NCI-H226 (cell line): ENCODE measurements at regions not wholly inside any gene's neighbourhood (a gene's known extent, or its start where the extent isn't known, plus 50 kb on each side); places are given as distances from the start of the nearest gene placed in this dataset.
"Not testable (repeated sequence)": the region's sequence is repeated elsewhere in the genome, so short reads cannot be mapped to it uniquely, and the experiment has no call there.

Experiments
- DNase-seq: peaks from one replicate; pipeline ENCODE4 v3.0.0-alpha.2; 2015

DNA sequence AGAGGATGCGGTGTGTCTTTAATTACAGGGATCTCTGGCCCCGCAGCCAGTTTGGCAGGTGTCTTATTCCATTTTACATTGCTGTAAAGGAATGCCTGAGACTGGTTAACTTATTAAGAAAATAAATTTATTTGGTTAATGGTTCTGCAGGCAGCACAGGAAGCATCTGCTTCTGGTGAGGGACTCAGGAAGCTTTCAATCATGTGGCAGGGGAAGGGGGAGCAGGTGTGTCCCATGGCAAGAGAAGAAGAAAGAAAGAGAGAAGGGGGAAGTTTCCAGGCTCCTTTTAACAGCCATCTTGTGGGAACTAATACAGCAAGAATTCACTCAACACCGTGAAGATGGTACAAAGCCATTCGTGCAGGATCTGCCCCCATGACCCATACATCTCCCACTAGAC, 128.0 kb upstream of the CRBN start:
- DNase-seq, result no peak

DNA sequence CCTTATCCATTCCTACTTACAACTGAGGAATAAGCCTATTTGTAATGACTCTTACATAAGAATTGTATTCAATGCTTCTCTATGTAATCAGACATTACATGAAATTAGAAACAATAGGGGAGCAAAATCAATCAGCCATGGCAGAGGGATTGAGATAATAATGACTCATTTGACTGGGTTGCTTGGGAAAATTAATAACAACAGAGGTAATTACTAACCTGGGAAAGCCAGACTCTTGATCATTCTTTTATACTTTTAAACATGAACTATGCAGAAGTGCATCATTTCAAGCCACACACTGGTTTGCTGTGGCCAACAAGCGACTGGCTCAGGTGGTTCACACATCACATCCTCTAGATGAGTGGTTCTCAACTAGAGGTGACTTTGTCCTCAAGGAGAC, 126.3 kb upstream of the CRBN start:
- DNase-seq, result no peak

GRCh38 chr3:3305084-3305483, 125.6 kb upstream of the CRBN start:
- DNase-seq, result no peak

GRCh38 chr3:3303636-3304035, 124.1 kb upstream of the CRBN start:
- no peak for DNase-seq

- no peak for DNase-seq
Observed at GRCh38 chr3:3302964-3303363, 123.5 kb upstream of the CRBN start.

GRCh38 chr3:3301476-3301875, 122.0 kb upstream of the CRBN start:
- no peak for DNase-seq

GRCh38 chr3:3296979-3297381, 117.5 kb upstream of the CRBN start:
- DNase-seq, result no peak

GRCh38 chr3:3295586-3295985, 116.1 kb upstream of the CRBN start:
- DNase-seq, result no peak

DNA sequence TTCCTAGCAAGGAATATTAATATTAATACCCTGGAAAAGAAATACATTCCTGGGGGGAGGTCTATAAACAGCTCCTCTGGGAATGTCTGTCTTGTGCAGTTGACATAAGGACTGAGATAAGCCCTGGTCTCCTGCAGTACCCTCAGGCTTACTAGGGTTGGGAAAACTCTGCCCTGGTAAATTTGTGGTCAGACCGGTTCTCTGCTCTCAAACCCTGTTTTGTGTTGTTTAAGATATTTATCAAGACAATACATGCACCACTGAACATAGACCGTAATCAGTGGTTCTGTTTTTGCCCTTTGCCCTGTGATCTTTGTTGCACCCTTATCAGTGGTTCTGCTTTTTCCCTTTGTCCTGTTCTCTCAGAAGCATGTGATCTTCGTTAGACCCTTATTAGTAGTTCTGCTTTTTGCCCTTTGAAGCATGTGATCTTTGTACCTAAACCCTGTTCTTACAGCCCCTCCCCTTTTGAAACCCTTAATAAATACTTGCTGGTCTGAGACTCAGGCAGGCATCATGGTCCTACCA, 112.3 kb upstream of the CRBN start:
- DNase-seq, result not testable (repeated sequence)

- DNase-seq, result no peak
Observed at GRCh38 chr3:3288255-3288654, 108.8 kb upstream of the CRBN start.

GRCh38 chr3:3286014-3286413, 106.5 kb upstream of the CRBN start:
- no peak for DNase-seq

DNA sequence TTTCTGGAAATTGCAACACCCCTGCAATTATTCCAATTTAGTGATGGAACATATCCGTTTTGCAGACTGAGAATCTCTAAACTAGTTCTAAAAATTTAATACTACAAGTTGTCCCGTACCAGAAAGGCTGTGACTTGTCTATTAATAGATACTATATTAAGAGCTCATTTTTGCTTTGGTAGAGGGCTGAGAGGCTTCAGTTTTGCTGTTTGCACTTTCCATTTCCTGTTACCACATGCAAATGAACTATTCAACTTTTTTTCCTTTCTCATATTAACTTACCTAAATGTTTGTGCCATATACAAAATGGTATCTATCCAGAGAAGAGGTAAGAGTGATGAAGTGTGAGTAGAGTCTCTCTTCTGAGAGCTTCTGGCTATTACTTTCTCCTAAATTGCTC, 101.5 kb upstream of the CRBN start:
- DNase-seq, result no peak

DNA sequence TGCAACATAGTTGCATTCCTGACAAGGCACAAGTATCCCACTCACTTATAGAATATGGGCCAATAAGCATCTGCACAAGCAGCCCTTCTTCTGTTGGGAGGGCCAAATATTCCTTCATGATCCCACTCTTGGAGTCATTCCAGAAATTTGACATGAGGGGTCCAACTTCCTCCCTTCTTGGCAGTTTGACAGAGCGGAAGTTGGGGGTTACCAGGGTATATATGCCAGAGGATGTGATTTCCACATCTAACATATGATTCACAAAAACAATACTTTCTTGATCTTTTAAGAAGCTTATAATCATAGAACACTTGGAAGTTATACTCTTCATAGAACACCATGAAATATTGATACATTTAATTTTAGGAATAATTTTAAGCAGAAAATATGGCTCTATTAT, 100.9 kb upstream of the CRBN start:
- DNase-seq, result no peak

- no peak for DNase-seq
Observed at GRCh38 chr3:3278073-3278472, 98.6 kb upstream of the CRBN start.

DNA sequence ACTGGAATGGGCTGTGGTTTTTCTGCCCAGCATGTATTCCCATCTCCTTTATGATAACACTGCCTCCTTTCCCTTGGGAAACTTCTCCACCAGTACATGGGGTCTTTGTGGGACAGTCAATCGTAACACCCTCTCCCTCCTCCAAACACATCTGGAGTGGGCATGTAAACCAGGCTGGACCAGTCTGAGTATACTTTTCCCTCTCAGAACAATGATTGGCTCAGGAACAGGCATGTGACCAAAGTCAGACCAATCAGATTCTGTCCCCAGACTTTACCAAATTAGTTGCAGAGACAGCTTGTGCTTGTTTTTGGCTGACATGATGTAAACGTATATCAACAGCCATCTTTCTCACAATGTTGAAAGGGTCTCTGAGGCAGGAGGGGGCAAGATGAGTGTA, 97.1 kb upstream of the CRBN start:
- no peak for DNase-seq

DNA sequence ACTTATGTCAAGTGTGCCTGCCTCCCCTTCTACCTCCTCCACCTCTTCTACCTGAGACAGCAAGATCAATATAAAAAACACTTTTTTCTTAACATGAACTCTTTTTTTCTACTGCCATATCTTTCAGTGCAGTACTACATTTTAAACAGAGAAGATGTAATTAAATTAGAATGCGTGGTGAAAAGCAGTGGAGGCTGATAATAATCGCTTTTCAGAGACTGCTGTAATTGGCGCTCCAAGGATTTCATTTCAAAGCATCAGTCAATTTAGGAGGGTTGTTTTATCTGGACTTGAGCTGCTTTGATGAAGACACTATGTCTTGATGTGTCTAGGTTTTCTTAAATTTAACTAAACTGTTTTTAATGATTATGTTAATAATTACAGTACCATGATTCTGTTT, 85.3 kb upstream of the CRBN start:
- no peak for DNase-seq

DNA sequence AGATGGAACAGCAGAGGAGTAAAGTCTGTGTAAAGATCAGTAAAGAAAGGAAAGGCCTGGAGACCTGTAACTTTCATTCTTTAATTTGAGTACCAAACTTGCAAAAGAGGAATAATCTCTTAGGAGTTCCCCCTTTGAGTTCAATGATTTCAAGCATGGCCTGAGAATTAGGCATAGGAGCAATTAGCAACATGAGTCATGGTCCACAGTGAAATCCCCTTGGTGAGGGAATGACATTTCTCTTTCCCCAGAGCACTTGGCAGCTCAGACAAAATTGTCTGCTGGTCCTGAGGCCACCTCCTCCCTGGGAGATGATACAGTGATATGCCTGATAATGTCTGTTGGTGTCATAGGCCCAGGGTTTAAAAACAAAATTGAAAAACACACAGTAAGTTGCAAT, 81.4 kb upstream of the CRBN start:
- DNase-seq, result no peak

DNA sequence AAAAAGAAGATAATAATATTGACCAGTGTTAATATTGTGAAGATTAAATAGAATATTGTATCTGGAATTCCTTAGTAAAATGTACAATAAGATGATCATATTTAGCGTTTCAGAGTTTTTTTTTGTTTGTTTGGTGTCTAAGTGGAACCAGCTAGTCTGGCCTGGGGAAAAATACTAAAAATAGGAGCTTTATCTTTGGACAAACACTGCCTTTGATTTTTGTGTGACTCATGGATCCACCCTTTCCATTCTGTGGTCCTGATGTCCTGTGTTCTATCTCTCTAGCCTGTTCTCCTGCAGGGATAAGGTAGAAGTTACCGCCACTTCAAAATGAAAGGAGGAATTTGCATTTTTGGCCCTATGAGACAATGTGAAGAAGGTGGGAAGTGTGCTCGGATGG, 79.7 kb upstream of the CRBN start:
- DNase-seq, result no peak

DNA sequence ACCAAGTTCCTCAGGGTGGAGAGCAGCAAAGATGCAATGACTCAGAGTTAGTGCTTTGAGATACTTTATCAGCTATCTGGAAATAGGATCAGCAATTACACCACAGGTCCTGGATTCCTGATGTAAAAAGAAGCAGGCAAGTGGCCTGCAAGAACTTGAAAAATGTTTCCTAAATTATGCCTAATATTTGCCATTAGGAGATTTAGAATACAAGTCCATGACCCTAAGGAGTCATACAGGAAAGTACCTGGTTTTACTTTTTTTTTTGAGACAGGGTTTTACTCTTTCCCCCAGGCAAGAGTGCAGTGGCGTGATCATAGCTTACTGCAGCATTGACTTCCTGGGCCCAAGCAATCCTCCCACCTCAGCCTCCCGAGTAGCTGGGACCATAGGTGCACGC, 78.8 kb upstream of the CRBN start:
- no peak for DNase-seq

DNA sequence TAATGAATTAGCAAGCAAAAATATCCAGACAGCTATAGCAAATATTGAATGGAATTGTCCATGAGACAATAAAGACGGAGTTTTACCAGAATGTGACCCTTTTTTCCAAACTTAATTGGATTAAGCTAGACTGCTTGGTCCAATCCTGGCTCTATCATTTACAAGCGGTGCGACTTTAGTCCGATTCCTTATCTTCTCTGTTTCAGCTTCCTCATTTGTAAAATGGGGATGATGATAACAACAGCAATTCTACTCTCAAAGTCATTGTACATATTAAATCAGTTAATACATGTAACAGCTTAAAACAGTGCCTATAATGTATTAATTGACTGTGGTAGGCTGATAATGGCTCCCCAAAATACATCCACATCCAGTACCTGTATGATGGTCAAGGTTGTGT, 62.1 kb upstream of the CRBN start:
- DNase-seq, result no peak

GRCh38 chr3:3240986-3241385, 61.5 kb upstream of the CRBN start:
- no peak for DNase-seq

GRCh38 chr3:3237979-3238378, 58.5 kb upstream of the CRBN start:
- no peak for DNase-seq

DNA sequence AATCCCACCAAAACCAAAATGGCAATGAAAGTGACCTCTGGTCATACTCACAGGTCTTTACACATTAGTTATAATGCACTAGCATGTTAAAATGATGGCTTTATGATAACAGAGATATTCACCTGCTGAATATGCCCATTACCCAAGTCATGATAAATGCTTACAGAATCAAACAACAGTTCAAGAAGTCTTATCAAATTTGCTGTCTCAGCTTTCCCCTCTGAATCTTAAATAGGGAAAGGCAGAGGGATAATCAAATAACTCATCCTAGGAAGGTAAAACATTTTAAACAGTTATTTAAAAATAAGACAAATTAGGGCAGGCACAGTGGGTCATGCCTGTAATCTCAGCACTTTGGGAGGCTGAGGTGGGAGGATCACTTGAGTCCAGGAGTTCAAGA, 52.8 kb upstream of the CRBN start:
- DNase-seq, result no peak
